Parathyroid adenoma (tissue), 2 donors: ENCODE measurements at regions not wholly inside any gene's neighbourhood (a gene's known extent, or its start where the extent isn't known, plus 50 kb on each side); places are given as distances from the start of the nearest gene placed in this dataset.

ENCODE experiments used
- H2AFZ ChIP-seq: fragments of 300-600 bp; sonication (generic); one replicate; pipeline ENCODE4 v1.7.0; 2017; ENCODE audit warnings: antibody characterized with exemption, mild to moderate bottlenecking
- H3K27ac ChIP-seq: fragments of 300-600 bp; sonication (generic); one replicate; pipeline ENCODE4 v1.7.0; 2017
- H3K27me3 ChIP-seq: fragments of 300-600 bp; sonication (generic); one replicate; pipeline ENCODE4 v1.7.0; 2017; ENCODE audit warnings: low read length; ENCODE audit not compliant: control insufficient read depth, insufficient read depth
- H3K36me3 ChIP-seq: fragments of 300-600 bp; sonication (generic); one replicate; pipeline ENCODE4 v1.7.0; 2017; ENCODE audit warnings: low read length; ENCODE audit not compliant: control insufficient read depth, insufficient read depth
- H3K4me1 ChIP-seq: fragments of 300-600 bp; sonication (generic); one replicate; pipeline ENCODE4 v1.7.0; 2017; ENCODE audit warnings: control low read depth
- H3K4me2 ChIP-seq: fragments of 300-600 bp; sonication (generic); one replicate; pipeline ENCODE4 v1.7.0; 2017; ENCODE audit warnings: low read length
- H3K4me3 ChIP-seq: fragments of 300-600 bp; sonication (generic); one replicate; pipeline ENCODE4 v1.7.0; 2017; ENCODE audit warnings: low read depth, low read length
- H3K79me2 ChIP-seq: fragments of 300-600 bp; sonication (generic); one replicate; pipeline ENCODE4 v1.7.0; 2017; ENCODE audit warnings: control low read depth
- H3K9ac ChIP-seq: fragments of 300-600 bp; sonication (generic); one replicate; pipeline ENCODE4 v1.7.0; 2017; ENCODE audit warnings: mild to moderate bottlenecking
- H3K9me3 ChIP-seq: fragments of 300-600 bp; sonication (generic); one replicate; pipeline ENCODE4 v1.7.0; 2017; ENCODE audit warnings: low read length; ENCODE audit not compliant: control insufficient read depth
- CTCF ChIP-seq: fragments of 300-600 bp; sonication (generic); IDR thresholded peaks from one replicate; pipeline ENCODE4 v1.7.0; 2017; ENCODE audit warnings: antibody characterized with exemption, mild to moderate bottlenecking
- donor health status: primary hyperparathyroidism.

GRCh38 chr18:39057423-39058064 is 1491.9 kb upstream of the CELF4 start:
- no peaks in the 10 kb centered on the region for H3K4me1 ChIP-seq
- TF ChIP-seq CTCF = no peak
- no peaks in the 10 kb centered on the region for H3K27me3 ChIP-seq
- H3K4me3 ChIP-seq = no peak overlapping the region
- H3K4me2 ChIP-seq = no peak overlapping the region
- H3K9ac ChIP-seq = no peak overlapping the region
- H3K9me3 ChIP-seq = no peaks in the 10 kb centered on the region
- H3K79me2 ChIP-seq = no peaks in the 10 kb centered on the region
- H3K36me3 ChIP-seq = no peaks in the 10 kb centered on the region
- H3K27ac ChIP-seq = no peak overlapping the region
- no peak overlapping the region for H2AFZ ChIP-seq

GRCh38 chr18:39053571-39053970 is 1488.0 kb upstream of the CELF4 start:
- H3K79me2 ChIP-seq = no peaks in the 10 kb centered on the region
- no peak overlapping the region for H2AFZ ChIP-seq
- H3K4me1 ChIP-seq = no peaks in the 10 kb centered on the region
- no peak overlapping the region for H3K4me2 ChIP-seq
- H3K27me3 ChIP-seq = no peaks in the 10 kb centered on the region
- no peaks in the 10 kb centered on the region for H3K36me3 ChIP-seq
- no peak overlapping the region for H3K9ac ChIP-seq
- no peaks in the 10 kb centered on the region for H3K9me3 ChIP-seq
- no peak overlapping the region for H3K27ac ChIP-seq
- no peak overlapping the region for H3K4me3 ChIP-seq
- no peak for TF ChIP-seq CTCF

- Histone ChIP-seq H3K4me2 (no peak overlapping the region), H2AFZ (no peak overlapping the region), H3K9me3 (no peaks in the 10 kb centered on the region), H3K27ac (no peak overlapping the region), H3K36me3 (no peaks in the 10 kb centered on the region), H3K4me1 (no peaks in the 10 kb centered on the region), H3K79me2 (no peaks in the 10 kb centered on the region), H3K4me3 (no peak overlapping the region), H3K9ac (no peak overlapping the region), H3K27me3 (no peaks in the 10 kb centered on the region)
- no peak for TF ChIP-seq CTCF
These were observed 1485.4 kb upstream of the CELF4 start for GRCh38 chr18:39051013-39051412.

GRCh38 chr18:39039813-39040212 is 1474.2 kb upstream of the CELF4 start:
- no peak overlapping the region for H2AFZ ChIP-seq
- H3K4me2 ChIP-seq = no peak overlapping the region
- no peaks in the 10 kb centered on the region for H3K9me3 ChIP-seq
- no peaks in the 10 kb centered on the region for H3K27me3 ChIP-seq
- no peak overlapping the region for H3K9ac ChIP-seq
- TF ChIP-seq CTCF = no peak
- no peaks in the 10 kb centered on the region for H3K4me1 ChIP-seq
- no peaks in the 10 kb centered on the region for H3K79me2 ChIP-seq
- H3K36me3 ChIP-seq = no peaks in the 10 kb centered on the region
- H3K4me3 ChIP-seq = no peak overlapping the region
- no peak overlapping the region for H3K27ac ChIP-seq

- no peak for TF ChIP-seq CTCF
- no peak overlapping the region for H3K4me2 ChIP-seq
- no peaks in the 10 kb centered on the region for H3K79me2 ChIP-seq
- no peaks in the 10 kb centered on the region for H3K4me1 ChIP-seq
- no peak overlapping the region for H3K27ac ChIP-seq
- no peaks in the 10 kb centered on the region for H3K36me3 ChIP-seq
- no peak overlapping the region for H3K9ac ChIP-seq
- no peak overlapping the region for H3K4me3 ChIP-seq
- H2AFZ ChIP-seq = no peak overlapping the region
- no peaks in the 10 kb centered on the region for H3K9me3 ChIP-seq
- no peaks in the 10 kb centered on the region for H3K27me3 ChIP-seq
These were observed 1472.3 kb upstream of the CELF4 start for GRCh38 chr18:39037925-39038324.
